HG03095 (cell line): ENCODE measurements at regions not wholly inside any gene's neighbourhood (a gene's known extent, or its start where the extent isn't known, plus 50 kb on each side); places are given as distances from the start of the nearest gene placed in this dataset.
"Not testable (repeated sequence)": the region's sequence is repeated elsewhere in the genome, so short reads cannot be mapped to it uniquely, and the experiment has no call there.

Experiments used
- ATAC-seq: cut with Tn5 transposase; IDR thresholded peaks from one replicate; pipeline ENCODE4 v1.9.1; 2021; ENCODE audit warnings: moderate library complexity; ENCODE audit not compliant: unreplicated experiment

- ATAC-seq = no peak
These were observed 265.5 kb upstream of the EXOC2 start for GRCh38 chr6:958488-958887.

DNA sequence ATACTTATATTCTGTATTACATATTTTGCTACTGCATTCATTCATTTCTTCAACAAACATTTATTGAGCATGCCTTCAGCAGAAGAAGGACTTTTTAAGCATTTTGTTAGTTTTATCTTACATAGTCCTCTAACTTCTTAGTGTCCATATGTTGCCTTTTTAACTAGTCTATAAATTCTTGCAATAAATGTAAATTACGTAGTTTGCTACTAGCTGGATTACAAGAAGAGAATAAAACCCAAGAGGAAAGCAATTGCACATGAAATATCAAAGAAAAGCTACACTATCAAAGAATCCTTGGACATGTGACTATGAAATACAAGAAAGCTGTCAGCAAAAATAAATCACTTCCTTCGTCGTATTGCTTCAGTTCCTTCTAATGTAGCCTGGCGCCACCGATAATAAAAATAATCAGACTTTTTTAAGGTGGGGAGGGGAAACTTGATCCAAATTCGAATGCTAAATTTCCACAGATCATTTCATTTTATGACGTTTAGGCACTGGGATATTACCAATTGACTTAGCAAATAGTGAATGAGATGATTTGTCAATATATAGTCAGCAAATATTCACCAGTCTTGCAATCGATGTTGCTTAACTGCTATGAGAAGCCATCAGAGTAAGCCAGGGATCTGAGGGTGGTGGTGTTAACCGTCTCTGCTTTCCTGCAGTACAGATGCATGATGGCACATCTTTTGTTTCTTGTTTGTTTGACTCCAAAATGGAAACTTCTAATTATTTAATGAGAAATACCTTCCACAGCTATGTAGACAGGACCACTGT lies 258.7 kb upstream of the EXOC2 start:
- ATAC-seq = no peak

GRCh38 chr6:947235-947934 lies 254.4 kb upstream of the EXOC2 start:
- no peak for ATAC-seq

DNA sequence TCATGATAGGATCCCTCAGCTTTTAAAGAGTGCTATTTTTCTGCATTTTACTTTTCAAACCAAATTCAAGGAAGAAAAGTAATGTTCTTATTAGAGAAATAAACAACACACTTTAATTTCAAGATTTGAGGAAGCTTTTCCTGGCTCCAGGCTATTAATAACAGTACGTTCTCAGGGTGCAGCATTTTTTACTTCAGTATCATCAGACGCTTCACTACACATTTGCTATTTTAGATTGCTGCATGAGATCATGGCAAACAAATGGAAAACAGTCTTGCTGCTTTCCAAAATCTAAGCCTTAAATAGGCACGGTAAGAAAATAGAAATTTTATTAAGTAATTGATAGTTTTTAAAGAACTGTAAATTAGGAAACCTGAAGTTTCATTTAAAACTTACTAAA lies 253.6 kb upstream of the EXOC2 start:
- no peak for ATAC-seq

DNA sequence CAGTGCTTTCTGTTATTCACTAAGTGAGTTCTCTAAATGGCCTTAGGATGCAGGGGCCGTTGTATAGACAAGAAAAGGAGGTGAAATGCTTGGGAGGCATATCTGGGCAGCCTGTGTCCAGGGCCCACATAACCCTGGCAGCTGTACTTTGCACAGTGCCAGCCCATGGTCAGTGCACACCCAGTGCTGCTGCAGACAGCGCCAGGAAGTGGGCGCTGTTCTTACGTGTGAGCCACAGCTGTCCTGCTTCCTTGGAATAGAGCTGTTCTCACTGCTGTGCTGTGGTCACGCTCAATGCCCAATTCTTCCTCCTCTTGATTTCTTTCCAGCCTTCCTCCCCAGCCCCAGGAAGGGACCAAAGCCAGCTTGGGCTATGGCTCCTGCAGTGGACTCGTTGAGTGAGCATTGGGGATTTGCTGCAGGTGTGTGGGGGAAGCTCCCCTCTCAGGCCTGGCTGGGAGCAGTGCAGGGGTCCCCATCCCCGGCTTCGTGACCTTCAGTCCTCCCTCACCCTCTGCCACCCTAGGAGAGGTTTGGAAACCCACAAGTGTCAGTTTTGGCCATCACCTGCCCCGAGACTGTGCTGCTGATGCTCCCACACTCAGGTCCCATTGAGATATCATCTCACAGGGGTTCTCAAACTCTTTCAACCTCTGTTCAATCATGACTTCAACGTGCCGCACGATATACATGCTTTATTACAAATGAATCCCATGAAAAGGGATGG lies 246.8 kb upstream of the EXOC2 start:
- no peak for ATAC-seq

DNA sequence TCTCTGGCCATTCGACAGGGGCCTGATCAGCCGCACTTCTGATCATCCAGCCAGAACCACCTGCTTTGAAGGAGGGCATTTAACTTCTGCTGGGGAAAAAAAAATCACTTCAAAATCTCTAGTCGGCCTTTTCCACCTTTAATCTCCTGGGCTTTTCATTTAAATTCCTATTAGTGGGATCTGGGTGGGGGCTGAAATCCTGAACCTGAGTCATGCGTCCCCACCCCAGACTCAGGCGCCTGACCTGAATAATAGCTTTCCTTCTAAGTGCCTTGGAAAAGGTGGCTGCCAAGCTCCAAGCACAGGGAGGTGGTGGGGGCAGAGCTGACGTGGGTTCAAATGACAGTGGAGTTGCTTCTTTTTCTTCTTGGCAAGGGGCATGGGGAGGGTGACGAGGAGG lies 246.0 kb upstream of the EXOC2 start:
- no peak for ATAC-seq

DNA sequence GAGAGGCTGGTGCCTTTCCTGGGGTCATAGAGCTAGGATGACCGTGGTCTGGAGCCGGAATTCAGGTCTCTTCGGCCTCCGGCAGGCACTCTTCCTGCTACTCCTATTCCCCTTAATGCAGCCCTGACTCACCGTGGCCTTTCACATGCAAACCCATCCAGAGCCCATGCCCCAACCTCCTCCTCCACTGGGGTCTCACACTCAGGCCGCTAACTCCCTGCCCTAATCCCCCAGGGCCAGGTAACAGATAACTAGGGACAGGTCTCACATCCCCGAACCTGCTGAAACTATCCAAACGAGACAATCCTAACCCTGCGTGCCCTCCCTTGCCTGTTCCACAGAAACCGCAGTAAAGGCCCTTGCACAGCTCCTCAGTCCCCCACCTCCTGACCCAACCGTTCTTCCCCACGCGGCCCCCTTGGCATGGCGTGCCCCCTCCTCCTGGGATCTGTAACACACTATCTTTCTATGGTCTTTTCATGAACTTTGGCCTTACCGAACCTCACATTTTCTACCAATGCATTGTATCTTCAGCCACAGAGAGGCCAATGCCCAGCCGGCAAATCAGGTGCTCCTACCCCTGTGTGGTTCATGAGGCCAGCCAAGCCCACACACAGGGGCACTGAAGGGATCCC lies 245.4 kb upstream of the EXOC2 start:
- ATAC-seq = no peak

GRCh38 chr6:935582-935981 lies 242.6 kb upstream of the EXOC2 start:
- no peak for ATAC-seq

GRCh38 chr6:934686-935085 lies 241.7 kb upstream of the EXOC2 start:
- no peak for ATAC-seq

GRCh38 chr6:931919-932318 lies 239.0 kb upstream of the EXOC2 start:
- ATAC-seq = not testable (repeated sequence)

GRCh38 chr6:927157-927556 lies 234.2 kb upstream of the EXOC2 start:
- no peak for ATAC-seq

DNA sequence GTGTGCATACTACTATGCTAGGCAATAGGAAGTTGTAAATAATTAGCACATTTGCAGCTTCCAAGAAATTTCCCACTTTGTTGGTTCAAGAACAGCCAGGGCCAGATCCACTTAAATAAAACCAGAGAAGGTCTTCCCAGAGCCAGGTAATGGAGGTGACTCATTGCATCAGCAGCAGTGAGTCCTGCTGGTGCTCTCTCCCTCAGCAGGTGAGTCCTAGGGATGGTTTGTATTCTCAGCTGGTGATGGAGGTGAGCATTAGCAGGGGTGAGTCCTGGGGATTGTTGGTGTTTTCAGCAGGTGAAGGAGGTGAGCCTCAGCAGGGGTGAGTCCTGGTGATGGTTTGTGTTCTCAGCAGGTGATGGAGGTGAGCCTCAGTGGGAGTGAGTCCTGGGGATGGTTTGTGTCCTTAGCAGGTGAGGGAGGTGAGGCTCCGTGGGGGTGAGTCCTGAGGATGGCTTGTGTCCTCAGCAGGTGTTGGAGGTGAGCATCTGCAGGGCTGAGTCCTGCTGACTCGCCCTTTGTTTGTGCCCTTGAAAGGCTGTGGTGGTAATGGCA lies 232.8 kb upstream of the EXOC2 start:
- no peak for ATAC-seq

GRCh38 chr6:924661-925060 lies 231.7 kb upstream of the EXOC2 start:
- ATAC-seq = no peak

- no peak for ATAC-seq
These were observed 228.5 kb upstream of the EXOC2 start for GRCh38 chr6:921400-921799.

GRCh38 chr6:920512-920911 lies 227.6 kb upstream of the EXOC2 start:
- ATAC-seq = no peak

GRCh38 chr6:919500-919899 lies 226.6 kb upstream of the EXOC2 start:
- no peak for ATAC-seq

DNA sequence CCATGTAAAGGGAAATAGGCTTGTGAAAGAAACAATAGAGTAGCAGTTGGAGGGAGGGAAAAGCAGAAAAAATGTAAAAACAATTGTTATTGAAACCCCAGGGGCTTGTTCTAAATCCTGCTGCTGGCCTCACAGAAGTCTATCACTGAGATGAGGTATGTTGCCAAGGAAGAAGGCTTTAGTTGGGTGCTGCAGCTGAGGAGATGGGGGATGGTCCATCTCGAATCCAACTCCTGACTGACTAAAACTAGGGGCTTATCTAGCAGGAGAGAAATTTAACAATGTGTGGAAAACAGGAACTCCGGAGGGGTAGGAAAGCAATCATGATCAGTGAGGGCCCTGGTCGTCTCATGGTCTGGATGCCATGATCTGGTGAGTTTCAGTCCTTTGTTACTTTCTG lies 225.0 kb upstream of the EXOC2 start:
- no peak for ATAC-seq

GRCh38 chr6:917296-917695 lies 224.4 kb upstream of the EXOC2 start:
- no peak for ATAC-seq

DNA sequence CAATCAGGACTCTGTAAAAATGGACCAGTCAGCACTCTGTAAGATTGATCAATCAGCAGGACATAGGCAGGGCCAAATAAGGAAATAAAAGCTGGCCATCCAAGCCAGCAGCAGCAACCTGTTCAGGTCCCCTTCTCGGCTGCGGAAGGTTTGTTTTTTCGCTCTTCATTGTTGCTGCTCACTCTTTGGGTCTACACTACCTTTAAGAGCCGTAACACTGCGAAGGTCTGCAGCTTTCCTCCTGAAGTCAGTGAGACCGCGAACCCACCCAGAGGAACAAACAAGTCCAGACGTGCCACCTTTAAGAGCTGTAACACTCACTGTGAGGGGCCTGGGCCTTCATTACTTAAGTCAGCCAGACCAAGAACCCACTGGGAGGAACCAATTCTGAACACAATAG lies 223.2 kb upstream of the EXOC2 start:
- ATAC-seq = no peak

DNA sequence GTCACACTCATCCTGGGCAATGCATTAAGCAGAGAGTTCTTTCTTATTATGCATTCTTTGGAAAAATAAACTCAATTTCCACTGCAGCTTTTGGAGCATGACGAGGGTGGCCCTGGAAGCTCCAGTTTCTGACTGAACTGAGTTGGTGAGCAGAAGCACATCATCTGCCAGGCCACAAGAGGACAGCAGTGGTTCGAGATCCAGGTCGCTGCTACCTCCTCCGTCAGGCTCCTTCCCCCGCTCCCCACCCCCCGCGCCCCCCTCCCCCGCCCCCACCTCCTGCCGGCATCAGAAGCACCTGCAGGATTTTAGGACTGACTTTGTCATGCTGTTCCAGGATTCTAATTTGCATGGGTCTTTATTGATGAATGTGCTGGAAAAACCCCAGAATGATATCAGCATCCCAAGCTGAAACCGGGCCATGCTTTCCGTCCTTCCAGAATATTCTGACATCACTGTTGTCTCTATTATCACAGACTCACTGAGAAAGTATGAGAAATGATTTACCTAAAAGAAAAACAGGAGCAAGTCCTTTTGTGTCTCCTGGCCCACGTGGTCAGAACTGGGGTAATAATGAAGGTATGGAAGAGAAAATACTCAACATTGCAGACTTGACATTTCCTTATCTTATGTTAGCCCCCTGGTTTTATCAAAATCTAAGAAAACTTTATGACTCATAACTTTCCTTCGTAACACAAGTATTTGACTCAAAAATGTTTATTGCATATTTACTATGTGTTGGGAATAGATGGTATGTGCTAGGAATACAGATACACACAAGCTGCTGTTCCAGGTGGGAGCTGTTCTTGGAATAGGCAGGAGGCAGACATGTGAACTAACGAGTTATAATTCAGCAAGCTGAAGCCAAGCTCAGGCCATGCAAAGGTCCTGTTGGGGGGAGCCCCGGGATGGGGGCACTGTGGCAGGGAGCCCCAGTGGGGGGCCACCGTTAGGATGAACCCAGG lies 220.2 kb upstream of the EXOC2 start:
- no peak for ATAC-seq
